ENCODE measurements at regions not wholly inside any gene's neighbourhood (a gene's known extent, or its start where the extent isn't known, plus 50 kb on each side); places are given as distances from the start of the nearest gene placed in this dataset.

DNA sequence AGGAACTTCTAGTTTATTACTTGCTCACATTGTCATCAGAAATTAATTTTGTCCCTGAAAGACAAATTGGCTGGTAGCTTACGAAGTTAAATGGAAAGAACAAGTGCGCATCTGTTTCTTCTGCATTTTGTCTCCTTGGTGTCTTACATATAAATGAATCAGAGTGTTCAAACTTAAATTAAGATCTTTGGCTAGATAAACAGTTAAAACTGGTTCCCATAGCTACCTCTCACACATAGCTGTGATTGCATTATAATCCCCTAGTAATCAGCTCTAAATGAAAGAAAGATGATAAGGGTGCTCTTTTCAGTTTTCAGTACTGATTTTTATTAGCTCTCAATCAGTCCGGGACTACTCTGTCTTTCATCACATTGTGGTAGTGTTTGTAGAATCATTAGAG is 124.2 kb upstream of the LMO4 start:
- H3K27ac ChIP-seq (ENCODE audit: low read length) = no peak overlapping the region
- H3K4me3 ChIP-seq (ENCODE audit: low read length) = no peak overlapping the region
- H3K9me3 ChIP-seq (replicated peaks; ENCODE audit: control insufficient read depth, low read depth, low read length) = no peaks in the 10 kb centered on the region
- no peak for DNase-seq
- no peaks in the 10 kb centered on the region for H3K27me3 ChIP-seq (ENCODE audit: control insufficient read depth, insufficient read depth, low read length)
- H3K36me3 ChIP-seq (ENCODE audit: control insufficient read depth, insufficient read depth, low read length) = no peaks in the 10 kb centered on the region
- no CpG with 5 or more reads among the region's 3 CpGs for WGBS (ENCODE audit: insufficient coverage)
- peaks cover 2% of the 10 kb centered on the region for H3K4me1 ChIP-seq (ENCODE audit: control insufficient read depth, insufficient read depth, low read length)

DNA sequence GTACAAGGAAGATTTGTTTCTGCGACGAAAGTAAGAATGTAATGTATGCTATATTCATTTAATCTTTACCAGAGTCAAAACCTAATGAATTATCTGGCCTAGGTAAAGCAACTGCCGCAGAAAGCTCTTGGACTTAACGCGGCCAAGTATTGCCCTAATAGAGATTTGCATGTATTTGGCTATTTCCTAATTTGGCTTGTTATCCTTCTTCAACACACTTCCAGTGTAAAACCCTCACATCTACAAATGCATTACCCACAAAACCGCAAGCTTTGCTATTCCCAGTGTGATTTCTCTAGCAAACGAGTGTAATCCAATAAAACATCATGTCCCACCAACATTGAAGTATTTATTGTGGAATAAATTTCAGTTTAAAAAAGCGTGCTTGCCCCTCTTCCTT is 123.8 kb upstream of the LMO4 start:
- Histone ChIP-seq H3K4me1 (ENCODE audit: control insufficient read depth, insufficient read depth, low read length) (peaks cover 2% of the 10 kb centered on the region), H3K27ac (ENCODE audit: low read length) (no peak overlapping the region), H3K36me3 (ENCODE audit: control insufficient read depth, insufficient read depth, low read length) (no peaks in the 10 kb centered on the region), H3K9me3 (replicated peaks; ENCODE audit: control insufficient read depth, low read depth, low read length) (no peaks in the 10 kb centered on the region), H3K27me3 (ENCODE audit: control insufficient read depth, insufficient read depth, low read length) (no peaks in the 10 kb centered on the region), H3K4me3 (ENCODE audit: low read length) (no peak overlapping the region)
- WGBS (ENCODE audit: insufficient coverage) = 40% methylated on average over 1 of the region's 8 CpGs
- no peak for DNase-seq

DNA sequence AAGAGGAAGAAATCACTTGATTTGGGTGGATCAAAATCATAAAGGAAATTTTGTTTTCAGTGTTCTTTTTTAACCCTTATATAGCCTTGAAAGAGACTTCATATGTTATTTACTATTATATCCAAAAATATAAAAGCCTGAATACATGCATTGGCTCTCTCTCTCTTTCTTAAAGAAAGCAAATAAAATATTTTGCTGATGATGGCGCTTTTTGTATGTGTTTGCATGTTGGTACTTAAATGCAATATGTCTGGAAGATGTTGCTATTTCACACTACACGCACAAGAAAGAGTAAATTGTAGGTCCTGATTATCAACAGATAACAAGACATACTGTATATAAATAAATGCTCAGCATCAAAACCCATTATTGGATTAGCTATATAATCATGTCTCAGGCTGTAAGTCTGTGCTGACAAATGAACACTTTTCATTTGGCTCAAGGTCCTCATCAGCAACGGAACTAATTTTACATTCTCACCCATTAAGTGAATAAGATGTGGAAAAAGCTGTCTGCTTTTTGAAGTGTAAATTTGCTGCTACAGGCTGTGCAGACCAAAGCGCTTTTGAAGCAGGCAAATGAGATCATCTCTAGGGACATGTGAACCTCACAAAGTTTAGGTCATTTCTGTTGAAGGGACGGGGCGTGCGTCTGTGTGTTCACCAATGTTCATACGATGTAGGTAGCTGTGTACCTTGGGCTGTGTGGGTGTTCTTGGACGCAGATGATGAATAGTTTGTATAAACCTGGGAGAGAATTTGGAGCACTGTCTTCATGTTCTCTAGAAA is 122.4 kb upstream of the LMO4 start:
- no peaks in the 10 kb centered on the region for H3K36me3 ChIP-seq (ENCODE audit: control insufficient read depth, insufficient read depth, low read length)
- no peaks in the 10 kb centered on the region for H3K27me3 ChIP-seq (ENCODE audit: control insufficient read depth, insufficient read depth, low read length)
- H3K4me3 ChIP-seq (ENCODE audit: low read length) = no peak overlapping the region
- peaks cover 2% of the 10 kb centered on the region for H3K4me1 ChIP-seq (ENCODE audit: control insufficient read depth, insufficient read depth, low read length)
- no peak for DNase-seq
- no peaks in the 10 kb centered on the region for H3K9me3 ChIP-seq (replicated peaks; ENCODE audit: control insufficient read depth, low read depth, low read length)
- H3K27ac ChIP-seq (ENCODE audit: low read length) = no peak overlapping the region
- WGBS (ENCODE audit: insufficient coverage) = 79% methylated on average over 6 of the region's 9 CpGs

DNA sequence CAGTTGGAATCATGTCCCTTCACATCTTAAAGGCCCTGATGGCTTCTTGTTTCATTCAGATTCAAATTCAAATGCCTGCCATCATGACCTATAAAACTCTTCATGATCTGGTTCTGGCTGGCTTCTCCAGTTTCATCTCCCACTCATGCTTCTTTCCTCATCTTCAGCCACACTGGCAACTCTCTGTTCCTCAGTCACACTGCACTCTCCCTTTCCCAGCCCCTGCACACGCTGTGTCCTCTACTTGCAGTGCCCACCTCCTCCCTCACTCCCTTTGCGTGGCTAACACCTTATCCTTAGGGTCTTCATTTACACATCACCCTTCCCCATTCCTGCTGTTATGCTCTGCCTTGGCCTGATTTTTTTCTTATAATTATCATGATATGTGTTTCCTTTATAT is 120.6 kb upstream of the LMO4 start:
- H3K4me3 ChIP-seq (ENCODE audit: low read length) = no peak overlapping the region
- no peak overlapping the region for H3K27ac ChIP-seq (ENCODE audit: low read length)
- H3K36me3 ChIP-seq (ENCODE audit: control insufficient read depth, insufficient read depth, low read length) = no peaks in the 10 kb centered on the region
- no peaks in the 10 kb centered on the region for H3K9me3 ChIP-seq (replicated peaks; ENCODE audit: control insufficient read depth, low read depth, low read length)
- no peaks in the 10 kb centered on the region for H3K27me3 ChIP-seq (ENCODE audit: control insufficient read depth, insufficient read depth, low read length)
- H3K4me1 ChIP-seq (ENCODE audit: control insufficient read depth, insufficient read depth, low read length) = peaks cover 5% of the 10 kb centered on the region
- DNase-seq = no peak
- WGBS (ENCODE audit: insufficient coverage) = 100% methylated on average over 1 of the region's 2 CpGs

DNA sequence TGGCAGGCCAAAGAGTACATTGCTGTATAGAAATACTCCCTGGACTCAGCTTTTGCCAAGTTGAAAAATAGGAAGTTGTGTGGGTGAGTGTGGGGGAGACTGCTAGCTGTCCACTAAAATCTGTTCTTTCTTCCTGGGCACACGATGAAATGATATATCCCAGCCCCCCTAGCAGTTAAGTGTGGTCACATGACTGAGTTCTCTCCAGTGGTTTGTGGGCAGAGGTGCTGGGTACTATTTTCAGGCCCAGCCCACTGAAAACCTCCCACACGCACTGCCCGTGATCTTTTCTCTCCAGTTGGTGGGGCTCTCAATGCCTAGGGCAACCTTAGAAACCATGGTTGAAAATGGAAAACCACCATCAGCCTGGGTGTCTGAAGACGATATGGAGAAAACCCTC is 119.7 kb upstream of the LMO4 start:
- no peaks in the 10 kb centered on the region for H3K27me3 ChIP-seq (ENCODE audit: control insufficient read depth, insufficient read depth, low read length)
- H3K9me3 ChIP-seq (replicated peaks; ENCODE audit: control insufficient read depth, low read depth, low read length) = no peaks in the 10 kb centered on the region
- whole genome bisulfite sequencing (ENCODE audit: insufficient coverage) = 78% methylated on average over 3 of the region's 4 CpGs
- H3K36me3 ChIP-seq (ENCODE audit: control insufficient read depth, insufficient read depth, low read length) = no peaks in the 10 kb centered on the region
- H3K4me1 ChIP-seq (ENCODE audit: control insufficient read depth, insufficient read depth, low read length) = peaks cover 5% of the 10 kb centered on the region
- H3K4me3 ChIP-seq (ENCODE audit: low read length) = no peak overlapping the region
- no peak for DNase-seq
- H3K27ac ChIP-seq (ENCODE audit: low read length) = no peak overlapping the region

DNA sequence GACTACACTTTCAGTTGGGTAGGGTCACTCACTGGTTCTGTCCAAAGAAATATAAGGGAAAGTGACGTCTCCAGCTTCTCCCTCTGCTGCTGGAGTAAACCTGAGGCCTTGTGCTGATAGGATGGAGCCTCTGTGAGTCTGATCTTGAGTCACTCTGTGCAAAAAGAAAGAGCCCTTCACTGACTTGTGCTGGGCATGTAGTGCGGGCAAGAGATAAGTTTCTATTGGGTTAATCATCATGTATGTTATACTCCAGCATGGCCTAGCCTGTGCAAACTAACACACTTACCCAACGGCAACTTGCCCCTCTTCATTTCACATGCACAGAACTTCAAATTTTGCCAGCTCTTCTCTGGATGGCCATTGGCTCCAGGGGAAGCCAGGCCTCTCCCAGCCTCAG is 118.5 kb upstream of the LMO4 start:
- WGBS (ENCODE audit: insufficient coverage) = 86% methylated on average over 1 of the region's 3 CpGs
- no peak overlapping the region for H3K27ac ChIP-seq (ENCODE audit: low read length)
- peaks cover 5% of the 10 kb centered on the region for H3K4me1 ChIP-seq (ENCODE audit: control insufficient read depth, insufficient read depth, low read length)
- no peak overlapping the region for H3K4me3 ChIP-seq (ENCODE audit: low read length)
- DNase-seq = no peak
- H3K27me3 ChIP-seq (ENCODE audit: control insufficient read depth, insufficient read depth, low read length) = no peaks in the 10 kb centered on the region
- H3K36me3 ChIP-seq (ENCODE audit: control insufficient read depth, insufficient read depth, low read length) = no peaks in the 10 kb centered on the region
- peaks cover 1% of the 10 kb centered on the region for H3K9me3 ChIP-seq (replicated peaks; ENCODE audit: control insufficient read depth, low read depth, low read length)

DNA sequence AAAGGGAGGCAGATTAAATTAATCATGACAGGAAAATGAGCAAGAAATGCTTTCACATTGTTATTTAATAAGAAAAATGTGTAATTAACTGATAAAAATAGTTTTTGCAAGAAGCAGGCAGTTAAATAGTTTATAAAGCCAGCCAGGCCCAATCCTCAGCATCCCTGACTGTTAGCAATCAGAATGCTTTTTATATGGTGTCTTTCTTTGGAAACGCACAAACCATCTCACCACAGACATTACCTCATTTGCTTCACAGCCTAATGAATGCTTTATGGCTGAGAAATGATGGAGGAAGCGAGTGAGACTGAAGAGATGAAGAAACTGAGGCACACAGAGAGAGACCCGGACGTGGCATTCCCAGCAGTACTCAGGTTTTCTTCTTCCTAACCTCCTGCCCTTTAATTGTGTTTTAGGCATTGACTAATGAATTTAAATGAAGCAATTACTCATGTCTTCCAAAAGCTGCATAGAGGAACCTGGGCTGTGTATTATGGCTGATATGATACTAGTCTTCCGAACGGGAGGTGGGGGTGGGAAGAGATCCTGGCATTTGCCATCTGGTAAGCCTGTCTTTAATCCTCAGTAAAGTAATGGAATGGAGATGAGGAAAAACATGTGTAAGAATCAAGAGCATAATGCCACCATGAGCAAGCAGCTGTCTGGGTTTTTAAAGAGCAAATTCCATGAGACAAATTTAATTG is 116.1 kb upstream of the LMO4 start:
- H3K36me3 ChIP-seq (ENCODE audit: control insufficient read depth, insufficient read depth, low read length) = no peaks in the 10 kb centered on the region

DNA sequence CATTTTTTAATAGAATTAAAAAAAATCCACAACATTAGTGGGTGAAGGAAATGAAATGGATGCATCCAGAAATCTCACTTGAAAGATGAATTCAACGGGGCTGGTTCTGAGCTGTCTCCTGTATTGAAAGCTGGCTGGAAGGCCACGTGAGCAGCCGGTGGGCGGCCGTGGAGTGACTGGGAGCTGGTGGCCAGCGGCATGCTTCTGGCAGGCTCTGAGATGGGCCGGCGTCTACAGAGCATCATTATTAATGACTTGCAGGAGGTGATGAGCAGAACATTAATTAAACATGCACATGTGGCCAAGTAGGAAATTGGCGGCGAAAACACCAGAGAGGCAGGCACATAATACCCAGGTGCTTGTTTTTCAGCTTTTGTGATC is 115.6 kb upstream of the LMO4 start:
- 53% methylated on average over 9 of the region's 10 CpGs for WGBS (ENCODE audit: insufficient coverage)
- Histone ChIP-seq H3K4me1 (ENCODE audit: control insufficient read depth, insufficient read depth, low read length) (peaks cover 5% of the 10 kb centered on the region), H3K4me3 (ENCODE audit: low read length) (no peak overlapping the region), H3K27me3 (ENCODE audit: control insufficient read depth, insufficient read depth, low read length) (no peaks in the 10 kb centered on the region), H3K9me3 (replicated peaks; ENCODE audit: control insufficient read depth, low read depth, low read length) (peaks cover 7% of the 10 kb centered on the region), H3K36me3 (ENCODE audit: control insufficient read depth, insufficient read depth, low read length) (no peaks in the 10 kb centered on the region), H3K27ac (ENCODE audit: low read length) (no peak overlapping the region)
- DNase-seq = no peak

More for the DNA sequence above, 116.1 kb upstream of the LMO4 start:
- no peak for DNase-seq
- Histone ChIP-seq H3K4me3 (ENCODE audit: low read length) (no peak overlapping the region), H3K9me3 (replicated peaks; ENCODE audit: control insufficient read depth, low read depth, low read length) (peaks cover 7% of the 10 kb centered on the region), H3K27ac (ENCODE audit: low read length) (no peak overlapping the region), H3K4me1 (ENCODE audit: control insufficient read depth, insufficient read depth, low read length) (peaks cover 5% of the 10 kb centered on the region), H3K27me3 (ENCODE audit: control insufficient read depth, insufficient read depth, low read length) (no peaks in the 10 kb centered on the region)
- WGBS (ENCODE audit: insufficient coverage) = 57% methylated on average over 2 of the region's 6 CpGs

DNA sequence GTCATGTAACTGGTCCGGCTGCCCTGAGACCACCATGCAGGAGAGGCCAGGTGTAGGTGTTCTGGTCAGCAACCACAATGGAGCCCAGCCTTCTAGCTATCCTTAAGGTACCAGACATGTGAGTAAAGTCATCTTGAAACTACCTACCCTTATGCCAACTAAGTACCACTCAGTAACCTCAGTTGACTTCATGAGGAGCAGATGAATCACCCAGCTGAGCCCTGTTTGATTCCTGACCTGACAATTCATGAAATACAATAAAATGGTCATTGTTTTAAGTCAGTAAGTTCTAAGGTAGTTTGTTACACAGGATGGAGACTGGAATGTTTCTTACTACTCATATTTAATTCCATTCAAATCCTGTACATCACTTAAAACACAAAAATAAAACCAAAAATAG is 113.1 kb upstream of the LMO4 start:
- Histone ChIP-seq H3K36me3 (ENCODE audit: control insufficient read depth, insufficient read depth, low read length) (no peaks in the 10 kb centered on the region), H3K4me3 (ENCODE audit: low read length) (no peak overlapping the region), H3K4me1 (ENCODE audit: control insufficient read depth, insufficient read depth, low read length) (peaks cover 5% of the 10 kb centered on the region), H3K27me3 (ENCODE audit: control insufficient read depth, insufficient read depth, low read length) (no peaks in the 10 kb centered on the region), H3K9me3 (replicated peaks; ENCODE audit: control insufficient read depth, low read depth, low read length) (peaks cover 7% of the 10 kb centered on the region), H3K27ac (ENCODE audit: low read length) (no peak overlapping the region)
- no peak for DNase-seq
- 100% methylated on average over 1 of the region's 1 CpG for WGBS (ENCODE audit: insufficient coverage)

DNA sequence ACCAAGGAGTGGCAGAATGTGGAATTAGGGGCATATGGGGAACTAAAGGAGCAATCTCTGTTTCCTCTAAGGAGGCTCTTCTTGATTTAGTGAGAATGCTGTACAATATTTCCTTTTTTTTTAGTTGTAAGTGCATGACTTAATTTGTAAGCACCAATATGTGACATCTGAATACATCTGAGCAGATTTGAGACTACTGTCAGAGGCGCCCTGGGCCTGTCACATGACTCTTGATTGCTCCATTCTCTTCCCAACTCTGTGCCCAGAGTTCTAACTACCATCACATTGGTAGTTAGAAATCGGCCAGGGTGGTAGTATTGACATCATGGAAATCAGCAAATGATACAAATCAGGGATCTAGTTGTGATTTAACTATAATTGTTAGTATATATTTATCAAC is 110.1 kb upstream of the LMO4 start:
- no peaks in the 10 kb centered on the region for H3K4me1 ChIP-seq (ENCODE audit: control insufficient read depth, insufficient read depth, low read length)
- no CpG with 5 or more reads among the region's 2 CpGs for WGBS (ENCODE audit: insufficient coverage)
- H3K4me3 ChIP-seq (ENCODE audit: low read length) = no peak overlapping the region
- peaks cover 7% of the 10 kb centered on the region for H3K9me3 ChIP-seq (replicated peaks; ENCODE audit: control insufficient read depth, low read depth, low read length)
- no peak for DNase-seq
- H3K36me3 ChIP-seq (ENCODE audit: control insufficient read depth, insufficient read depth, low read length) = no peaks in the 10 kb centered on the region
- no peaks in the 10 kb centered on the region for H3K27me3 ChIP-seq (ENCODE audit: control insufficient read depth, insufficient read depth, low read length)
- no peak overlapping the region for H3K27ac ChIP-seq (ENCODE audit: low read length)

Data from muscle of leg (tissue), 3 donors.